Thyroid gland (tissue), 4 donors: ENCODE measurements at regions not wholly inside any gene's neighbourhood (a gene's known extent, or its start where the extent isn't known, plus 50 kb on each side); places are given as distances from the start of the nearest gene placed in this dataset.
"Not testable (repeated sequence)": the region's sequence is repeated elsewhere in the genome, so short reads cannot be mapped to it uniquely, and the experiment has no call there.

ENCODE experiments used
- CTCF ChIP-seq, 6 experiments: fragments of 200-600 bp in 3 of 6; fragments of 450-650 bp in 3 of 6; sonication (generic) in 3 of 6; IDR thresholded peaks; one replicate each; pipeline ENCODE4 v1.5.1; 2016 to 2019; ENCODE audit warnings: antibody characterized with exemption in 6 of 6, mild to moderate bottlenecking in 2 of 6, inconsistent platforms in 1 of 6, moderate library complexity in 1 of 6
- POLR2A ChIP-seq, 2 donors: fragments of 450-650 bp; IDR thresholded peaks; one replicate each; pipeline ENCODE4 v1.6.1; 2017; ENCODE audit warnings: antibody characterized with exemption in 2 of 2, mild to moderate bottlenecking in 2 of 2, moderate library complexity in 1 of 2

- not testable (repeated sequence) for TF ChIP-seq CTCF, POLR2A (IDR thresholded peaks at IDR 0.05)
These were observed 456.8 kb downstream of the RPIA start for GRCh38 chr2:89148256-89148655.
